UCSD-AML1 (cell line): ENCODE measurements at regions not wholly inside any gene's neighbourhood (a gene's known extent, or its start where the extent isn't known, plus 50 kb on each side); places are given as distances from the start of the nearest gene placed in this dataset.

ENCODE experiments used
- DNase-seq: peaks from one replicate; lab custom pipeline; 2025; ENCODE audit not compliant: unreplicated experiment; lab: John Stamatoyannopoulos, UW

DNA sequence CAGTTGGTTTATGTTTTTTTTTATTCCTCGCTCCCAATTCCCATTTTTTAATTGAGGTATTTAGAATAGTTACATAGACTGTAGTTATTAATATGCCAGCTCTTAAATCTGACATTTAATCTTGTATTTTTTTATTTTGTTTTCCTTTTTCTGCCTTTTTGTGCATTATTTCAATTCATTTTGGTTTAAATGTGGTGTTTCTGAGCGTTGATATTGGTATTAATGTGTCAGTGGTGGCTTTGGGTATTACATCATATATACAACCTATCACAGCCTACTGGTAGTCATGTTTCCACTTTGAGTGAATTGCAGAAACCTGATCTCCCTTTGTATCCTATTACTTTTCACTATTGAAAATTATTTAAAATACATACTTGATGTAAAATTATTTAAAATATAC, 1027.3 kb downstream of the KCNT2 start:
- DNase-seq = no peak

DNA sequence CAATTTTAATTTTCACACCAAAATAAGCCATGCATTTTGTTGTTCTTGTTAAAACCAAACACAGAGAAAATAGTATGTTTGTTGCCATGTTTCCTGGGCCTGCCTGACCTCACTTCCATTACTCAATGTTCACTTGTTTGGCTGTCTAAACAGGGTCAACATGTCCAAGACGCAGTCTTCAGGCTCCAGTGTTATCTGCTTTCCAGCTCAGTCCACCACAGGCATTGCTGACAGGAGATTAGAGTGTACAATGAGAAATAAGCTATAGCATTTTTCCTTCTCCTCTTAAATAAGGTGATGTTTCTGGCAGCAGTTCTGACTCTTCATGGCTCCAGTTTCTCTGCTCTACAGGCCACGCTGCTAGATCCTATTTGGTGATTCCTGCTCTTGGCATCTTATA, 1030.5 kb downstream of the KCNT2 start:
- no peak for DNase-seq

DNA sequence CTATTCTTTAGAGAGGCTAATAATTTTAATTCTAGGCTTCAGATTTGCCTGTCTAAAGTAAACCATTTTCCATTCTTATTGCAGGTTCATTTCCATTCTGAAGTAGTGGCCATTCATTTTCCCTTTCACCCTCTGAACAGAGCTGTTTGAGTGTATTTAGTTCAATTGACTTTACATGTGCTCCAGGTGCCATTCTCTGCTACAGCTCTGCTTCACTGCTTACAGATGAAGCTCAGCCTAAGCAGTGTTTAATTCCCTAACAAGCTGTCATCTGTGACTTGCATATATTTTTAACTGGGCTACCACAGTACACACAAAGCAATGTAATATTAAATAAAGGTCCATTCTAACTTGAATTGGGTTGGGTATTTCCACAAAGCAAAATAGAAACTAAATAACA, 1031.6 kb downstream of the KCNT2 start:
- DNase-seq = no peak

DNA sequence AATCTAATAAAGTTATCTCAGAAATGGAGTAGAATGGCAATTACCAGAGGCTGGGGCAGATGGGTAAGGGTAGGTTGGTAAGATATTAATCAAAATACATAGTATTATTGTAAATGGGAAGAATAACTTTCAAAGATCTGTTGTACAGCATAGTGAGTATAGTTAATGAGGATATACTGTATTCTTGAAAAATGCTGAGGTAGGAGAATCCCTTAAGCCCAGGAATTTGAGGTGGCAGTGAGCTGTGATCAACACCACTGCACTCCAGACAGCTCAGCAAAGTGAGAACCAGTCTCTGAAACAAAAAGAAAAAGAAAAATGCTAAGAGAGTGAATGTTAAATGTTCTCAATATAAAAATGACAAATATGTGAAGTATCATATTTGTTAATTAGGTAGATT, 1033.7 kb downstream of the KCNT2 start:
- DNase-seq = no peak

DNA sequence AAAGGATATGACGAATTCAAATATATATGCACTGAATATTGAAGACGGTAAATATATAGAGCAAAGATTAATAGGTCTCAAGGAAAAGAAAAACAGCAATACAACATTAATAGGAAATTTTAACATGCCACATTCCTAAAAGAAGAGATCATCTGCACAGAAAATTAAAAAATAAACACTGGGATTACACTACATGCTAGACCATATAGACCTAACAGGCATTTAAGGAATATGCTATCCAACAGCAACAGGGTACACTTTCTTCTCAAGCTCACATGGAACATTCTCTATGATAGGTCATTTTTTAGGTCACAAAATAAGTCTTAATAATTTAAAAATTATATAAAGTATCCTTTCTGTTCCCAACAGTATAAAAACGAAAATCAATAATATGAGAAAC, 1038.3 kb downstream of the KCNT2 start:
- no peak for DNase-seq

DNA sequence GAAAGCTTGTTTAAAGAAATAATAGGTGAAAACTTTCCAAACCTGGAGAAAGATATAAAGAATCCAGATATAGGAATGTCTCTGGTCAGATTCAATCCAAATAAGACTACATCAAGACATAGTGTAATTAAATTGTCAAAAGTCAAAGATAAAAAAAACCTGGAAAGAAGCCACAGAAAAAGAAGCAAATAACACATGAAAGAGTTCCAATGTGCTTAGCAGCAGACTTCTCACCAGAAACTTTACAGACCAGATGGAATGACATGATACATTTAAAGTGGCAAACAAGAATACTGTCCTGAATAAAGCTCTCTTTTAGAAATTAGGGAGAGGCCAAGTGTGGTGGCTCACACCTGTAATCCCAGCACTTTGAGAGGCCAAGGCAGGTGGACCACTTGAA, 1039.9 kb downstream of the KCNT2 start:
- DNase-seq = no peak

DNA sequence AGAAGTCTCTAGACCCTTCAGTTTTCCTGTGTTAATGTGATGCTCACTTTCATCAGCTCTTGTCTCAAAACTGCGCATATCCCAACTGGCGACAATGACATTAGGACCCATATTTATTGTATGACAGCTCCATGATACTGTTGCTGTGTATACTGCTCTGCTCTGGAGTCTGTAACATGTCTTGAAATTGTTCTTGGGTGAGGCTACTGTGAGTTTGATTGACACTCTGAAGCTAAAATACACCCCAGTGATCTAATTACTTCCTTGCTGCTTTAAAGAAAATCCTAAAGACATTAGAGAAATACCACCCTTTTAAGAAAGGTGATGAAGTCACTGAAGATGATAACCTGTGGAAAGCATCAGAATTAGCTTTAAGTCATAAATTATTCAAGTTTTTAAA, 1046.2 kb downstream of the KCNT2 start:
- no peak for DNase-seq

DNA sequence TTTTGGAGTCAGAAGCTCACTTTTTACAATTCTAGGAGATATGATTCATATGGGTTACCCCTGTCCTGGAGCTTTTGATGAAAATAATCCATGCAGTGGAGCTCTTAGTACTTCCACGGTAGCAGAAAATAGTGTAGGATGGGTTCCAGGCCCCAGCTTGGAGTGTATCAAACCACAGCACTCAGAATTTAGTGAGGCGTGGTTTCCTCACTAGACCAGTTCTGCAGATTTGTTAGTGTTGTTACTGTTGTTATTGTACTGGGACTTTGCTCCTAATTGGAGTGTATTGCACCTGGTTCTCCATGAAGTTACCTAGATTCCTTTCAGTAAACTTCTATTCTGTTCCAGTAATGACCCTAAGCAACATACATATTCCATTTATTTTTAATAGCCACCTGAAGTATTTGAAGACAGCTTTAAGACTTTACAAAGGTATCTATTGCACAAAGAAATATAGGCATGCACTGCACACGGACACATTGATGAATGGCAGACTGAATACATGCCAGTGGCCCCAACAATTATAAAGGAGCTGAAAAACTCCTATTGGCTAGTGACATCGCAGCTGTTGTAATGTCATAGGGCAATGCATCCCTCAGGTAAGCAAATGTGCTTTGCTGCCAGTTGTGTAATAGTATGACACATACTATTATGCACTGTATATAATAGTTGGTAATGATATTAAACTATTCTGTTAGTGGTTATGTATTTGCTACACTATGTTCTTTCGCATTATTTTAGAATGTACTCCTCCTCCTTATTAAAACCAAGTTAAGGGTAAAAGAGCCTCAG, 1058.0 kb downstream of the KCNT2 start:
- no peak for DNase-seq

DNA sequence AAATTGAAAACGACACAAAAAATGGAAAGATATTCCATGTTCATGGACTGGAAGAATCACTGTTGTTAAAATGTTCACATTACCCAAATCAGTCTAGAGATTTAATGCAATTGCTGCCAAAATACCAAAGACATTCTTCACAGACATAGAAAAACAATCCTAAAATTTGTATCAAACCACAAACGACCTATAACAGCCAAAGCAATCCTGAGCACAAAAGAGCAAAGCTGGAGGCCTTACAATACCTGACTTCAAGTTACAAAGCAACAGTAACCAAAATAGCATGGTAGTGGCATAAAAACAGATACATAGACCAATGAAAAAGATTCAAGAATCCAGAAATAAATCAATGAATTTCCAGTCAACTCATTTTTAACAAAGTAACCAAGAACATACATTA, 1077.3 kb downstream of the KCNT2 start:
- DNase-seq = no peak

DNA sequence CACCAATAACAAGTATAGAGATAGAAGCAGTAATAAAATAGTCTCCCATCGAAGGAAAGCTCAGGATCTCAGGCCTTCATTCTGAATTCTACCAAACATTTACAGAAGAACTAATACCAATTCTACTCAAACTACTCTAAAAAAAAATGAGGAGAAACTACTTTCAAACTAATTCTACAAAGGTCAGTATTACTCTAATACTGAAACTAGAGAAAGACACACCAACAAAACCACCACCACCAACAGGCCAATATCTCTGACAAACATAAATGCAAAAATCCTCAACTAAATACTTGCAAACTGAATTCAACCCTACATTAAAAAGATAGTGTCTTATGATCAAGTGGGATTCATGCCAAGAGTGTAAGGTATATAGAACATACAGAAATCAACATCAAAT, 1078.4 kb downstream of the KCNT2 start:
- no peak for DNase-seq

DNA sequence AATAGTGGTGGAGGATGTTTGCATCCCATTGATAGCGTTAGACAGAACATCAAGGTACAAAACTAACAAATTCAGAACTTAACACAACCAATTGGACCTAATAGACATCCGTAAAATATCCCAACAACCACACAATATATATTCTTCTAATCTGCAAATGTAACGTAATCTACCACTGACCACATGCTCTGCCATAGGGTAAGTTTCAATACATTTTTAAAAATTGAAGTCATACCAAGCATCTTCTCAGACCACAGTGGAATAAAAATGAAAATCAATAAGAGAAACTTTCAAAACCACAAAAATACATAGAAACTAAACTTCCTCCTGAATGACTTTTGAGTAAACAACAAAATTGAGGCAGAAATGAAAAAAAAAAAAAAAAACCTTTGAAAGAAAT, 1087.5 kb downstream of the KCNT2 start:
- no peak for DNase-seq

DNA sequence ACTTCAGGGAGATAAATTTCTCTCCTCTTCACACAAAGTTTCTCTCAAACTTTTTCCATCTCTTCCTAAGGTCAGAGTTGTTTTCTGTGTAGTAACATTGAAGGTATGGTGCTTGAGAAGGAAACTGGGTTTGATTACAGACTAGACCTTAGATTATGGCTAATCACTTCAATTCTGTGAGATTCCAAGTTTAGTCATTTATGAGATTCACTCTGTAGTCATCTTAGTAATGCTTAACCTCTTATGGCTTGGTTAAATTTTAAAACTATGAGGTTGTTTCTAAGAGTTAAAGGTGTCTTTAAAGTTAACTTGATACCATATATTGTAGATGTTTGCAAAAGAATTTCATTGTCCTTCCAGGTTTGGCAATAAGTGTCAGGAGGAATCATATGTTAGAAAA, 1092.2 kb downstream of the KCNT2 start:
- no peak for DNase-seq

DNA sequence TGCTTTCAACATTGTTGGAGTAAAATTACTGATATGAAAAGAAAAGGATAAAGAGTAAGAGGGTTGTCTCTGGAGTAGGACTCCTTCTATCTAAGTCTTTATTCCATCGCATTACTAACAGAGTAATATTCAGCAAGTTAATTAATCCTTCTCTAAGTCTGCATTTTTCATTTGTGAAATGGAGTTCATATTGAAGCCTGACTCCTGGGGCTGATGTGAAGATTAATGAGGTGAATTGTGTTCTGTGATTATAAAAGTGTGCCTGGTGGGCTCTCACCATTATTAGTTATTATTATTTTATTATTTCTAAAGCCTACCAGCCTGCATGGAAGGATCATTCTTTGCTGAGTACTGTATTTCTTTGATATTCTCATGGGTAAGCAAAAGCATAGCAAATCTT, 1096.7 kb downstream of the KCNT2 start:
- no peak for DNase-seq

DNA sequence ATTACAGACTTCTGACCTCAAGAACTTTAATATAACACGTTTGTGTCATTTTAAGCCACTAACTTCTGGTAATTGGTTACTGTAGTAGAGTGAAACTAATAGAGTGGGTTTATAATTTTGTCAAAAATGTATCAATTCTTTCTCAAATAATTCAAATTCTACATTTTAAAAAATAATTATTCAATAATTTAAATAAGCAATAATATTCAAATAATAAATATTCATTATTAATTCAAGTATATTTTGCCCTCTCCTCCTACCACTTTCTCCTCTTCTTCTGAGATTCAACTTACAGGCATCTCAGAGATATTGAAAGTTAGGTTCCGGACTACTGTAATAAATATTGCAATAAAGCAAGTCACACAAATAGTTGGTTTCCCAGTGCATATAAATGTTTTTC, 1107.1 kb downstream of the KCNT2 start:
- DNase-seq = no peak

DNA sequence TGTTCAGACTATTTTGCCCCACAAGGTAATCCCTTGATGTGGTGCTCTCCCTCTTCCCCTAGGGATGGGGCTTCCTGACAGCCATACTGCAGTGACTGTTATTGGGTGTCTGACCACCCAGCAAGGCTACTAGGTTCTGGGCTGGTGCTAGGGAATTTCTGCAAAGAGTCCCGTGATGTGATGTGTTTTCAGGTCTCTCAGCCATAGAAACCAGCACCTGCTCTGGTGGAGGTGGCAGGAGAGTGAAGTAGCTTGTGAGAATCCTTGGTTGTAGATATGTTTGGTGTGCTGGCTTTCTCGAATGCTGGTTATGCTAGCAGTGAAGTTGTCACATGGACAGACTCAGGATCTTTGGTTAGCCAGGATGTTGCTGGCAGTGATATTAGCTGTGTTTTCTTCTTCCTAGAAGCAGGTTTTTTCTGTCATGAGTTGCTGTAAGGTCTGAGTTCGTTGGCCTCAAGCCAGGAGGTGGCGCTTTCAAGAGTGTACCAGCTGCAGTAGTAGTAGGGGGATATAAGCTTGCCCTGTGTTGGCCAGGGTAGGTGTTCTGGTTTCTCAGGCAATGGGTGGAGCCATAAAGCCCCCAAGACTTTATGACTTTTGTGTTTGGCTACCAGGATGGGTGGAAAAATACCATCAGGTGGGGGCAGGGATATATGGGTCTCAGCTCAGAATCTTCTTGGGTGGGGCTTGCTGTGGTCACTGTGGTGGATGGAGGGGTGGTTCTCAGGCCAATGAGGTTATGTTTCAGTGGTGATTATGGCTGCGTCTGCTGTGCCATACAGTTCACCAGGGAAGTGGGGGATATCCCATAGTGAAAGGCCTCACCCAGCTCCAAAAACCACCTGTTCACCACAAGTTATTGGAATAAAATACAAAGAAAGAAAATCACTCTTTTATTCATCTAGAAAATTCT, 1112.3 kb downstream of the KCNT2 start:
- DNase-seq = peak; percentile 3

DNA sequence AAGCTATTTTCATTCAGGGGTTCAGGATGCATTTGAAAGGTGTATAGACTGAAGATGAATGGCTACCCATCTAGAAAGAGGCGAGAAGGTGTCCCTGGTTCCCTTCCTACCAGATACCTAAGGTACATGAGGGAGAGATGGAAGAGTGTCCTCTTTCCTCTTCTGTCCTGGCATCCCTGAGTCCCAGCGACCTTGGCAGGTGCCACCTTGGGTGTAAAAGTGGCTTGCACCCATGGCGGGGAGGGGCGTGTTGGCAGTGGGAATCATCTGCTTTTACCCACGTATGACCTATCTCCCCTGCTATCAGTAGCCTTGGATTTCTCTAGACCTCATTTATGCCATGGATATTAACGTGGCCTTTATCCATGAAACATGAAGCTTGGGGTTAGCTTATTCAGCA, 1126.1 kb downstream of the KCNT2 start:
- no peak for DNase-seq

DNA sequence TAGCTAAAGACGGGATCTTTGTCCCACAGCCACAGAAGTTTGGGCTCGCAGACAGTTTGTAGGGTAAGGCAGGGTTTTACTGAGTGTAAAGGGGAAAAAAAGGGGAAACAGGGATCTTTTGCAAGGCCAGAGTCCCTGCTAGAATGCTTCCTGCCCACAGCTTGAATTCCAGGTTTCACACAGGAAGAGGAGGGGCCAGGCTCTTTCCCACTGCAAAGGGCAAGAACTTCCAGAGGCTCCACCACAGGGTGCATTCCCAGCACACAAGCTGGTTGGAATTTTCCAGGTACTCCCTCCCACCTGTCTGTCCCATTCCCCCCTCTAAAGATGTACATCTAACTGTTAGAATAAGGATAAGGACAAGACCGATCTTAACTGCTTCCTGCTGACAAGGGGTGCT, 1126.9 kb downstream of the KCNT2 start:
- DNase-seq = peak; percentile 4

DNA sequence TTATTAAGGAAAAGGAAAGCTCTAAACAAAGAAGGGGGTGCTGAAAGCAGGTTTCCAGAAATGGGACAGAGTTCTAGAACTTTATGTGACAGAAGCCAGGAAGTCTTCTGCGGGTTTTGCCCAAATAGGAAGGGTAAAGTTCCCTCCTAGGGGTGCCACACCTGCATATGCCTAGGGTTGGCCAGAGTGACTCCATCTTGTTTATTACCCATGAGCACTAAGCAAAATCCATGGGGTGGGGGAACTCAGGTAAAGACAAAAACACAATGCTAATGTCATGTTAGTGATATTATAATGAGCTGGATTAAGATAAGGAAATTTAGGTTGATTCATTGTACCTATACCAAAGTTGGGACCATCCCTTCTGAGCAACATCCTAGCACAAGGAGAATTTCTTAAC, 1132.7 kb downstream of the KCNT2 start:
- no peak for DNase-seq

DNA sequence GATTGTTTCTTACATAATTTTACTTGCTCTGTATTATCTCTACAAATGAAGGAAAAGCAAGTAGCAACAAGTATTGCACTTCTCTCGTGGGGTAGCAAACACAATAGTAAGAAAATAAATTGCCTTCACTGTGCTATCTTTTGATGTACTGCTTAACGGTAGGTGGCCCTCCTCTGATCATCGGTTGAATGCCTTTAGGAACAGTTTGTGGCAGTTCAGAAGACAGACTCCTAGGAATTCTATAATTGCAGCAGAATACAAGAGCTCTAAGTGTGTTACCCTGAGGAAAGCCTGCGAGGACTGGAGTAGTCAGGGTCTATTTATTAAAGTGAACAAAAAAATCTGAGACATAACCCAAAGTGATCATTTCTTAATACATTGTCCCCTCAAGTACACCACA, 1135.9 kb downstream of the KCNT2 start:
- DNase-seq = no peak

DNA sequence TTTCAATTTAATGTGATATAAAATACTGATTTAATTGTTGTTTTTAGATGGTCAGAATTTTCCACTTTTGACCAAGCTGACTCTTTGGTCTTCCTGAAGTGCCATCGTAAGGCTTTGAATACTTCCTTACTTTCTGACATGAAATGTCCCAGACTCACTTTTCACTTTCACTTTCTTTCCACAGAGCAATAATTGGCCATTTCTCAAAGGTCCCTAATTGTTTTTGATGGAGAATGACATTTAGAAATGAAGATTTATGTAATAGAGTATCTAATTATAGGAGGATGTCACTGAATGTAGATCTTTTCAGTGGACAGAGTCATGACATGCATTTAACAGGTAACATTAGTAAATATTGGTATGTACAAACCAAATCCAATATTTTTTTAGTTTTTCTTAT, 1141.6 kb downstream of the KCNT2 start:
- no peak for DNase-seq

DNA sequence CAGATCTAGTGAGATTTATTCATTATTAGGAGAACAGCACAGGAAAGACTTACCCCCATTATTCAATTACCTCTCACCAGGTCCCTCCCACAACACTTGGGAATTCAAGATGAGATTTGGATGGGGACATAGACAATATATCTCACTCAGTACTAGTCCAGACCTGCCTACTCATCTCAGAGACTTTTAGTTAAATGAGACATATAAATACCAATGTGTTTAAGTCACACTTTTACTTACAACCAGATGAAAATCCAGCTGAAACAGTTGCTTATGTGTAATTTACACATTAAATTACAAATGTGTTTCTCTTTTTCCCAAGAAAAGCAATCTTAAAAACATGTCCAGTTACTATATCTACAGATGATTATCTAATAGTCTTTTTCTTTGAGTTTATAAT, 1145.6 kb downstream of the KCNT2 start:
- DNase-seq = no peak

DNA sequence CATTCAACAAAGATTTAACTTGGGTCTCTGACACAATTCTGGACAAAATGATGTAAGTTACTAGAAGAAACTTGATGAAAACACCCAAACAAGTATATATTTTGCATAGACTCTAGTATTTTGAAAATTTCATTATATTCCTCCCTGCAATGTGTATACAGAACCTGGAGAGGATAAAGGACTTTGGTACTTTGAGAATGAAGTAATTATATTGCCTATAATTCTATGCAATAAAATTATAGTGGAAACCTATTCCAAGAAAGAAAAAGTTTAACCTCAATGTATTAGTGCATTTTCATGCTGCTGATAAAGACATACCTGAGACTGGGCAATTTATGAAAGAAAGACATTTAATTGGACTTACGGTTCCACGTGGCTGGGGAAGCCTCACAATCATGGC, 1146.1 kb downstream of the KCNT2 start:
- no peak for DNase-seq
